ENCODE measurements at regions not wholly inside any gene's neighbourhood (a gene's known extent, or its start where the extent isn't known, plus 50 kb on each side); places are given as distances from the start of the nearest gene placed in this dataset.

DNA sequence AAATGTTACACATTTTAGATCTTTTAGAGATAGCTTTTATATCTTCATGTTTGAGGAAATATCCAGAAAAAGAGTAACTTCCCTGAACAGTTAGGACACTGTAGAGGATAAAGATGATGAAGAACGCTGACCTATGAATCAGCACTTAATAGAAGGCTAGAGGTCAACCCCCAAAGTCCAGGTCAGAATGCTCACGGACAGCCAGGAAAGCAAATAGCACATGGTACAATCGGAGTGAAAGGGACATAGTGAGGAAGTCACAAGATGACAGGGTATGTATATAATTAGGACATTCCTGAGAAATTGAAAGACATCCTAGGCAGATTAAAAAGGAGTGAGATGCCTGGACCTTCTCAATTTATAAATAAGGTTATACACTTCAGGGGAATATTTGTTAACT lies 55.1 kb upstream of the CNTNAP4 start:
- DNase-seq: no peak
- Mint-ChIP-seq H3K27me3 (ENCODE audit: unreplicated experiment) (no peaks in the 10 kb centered on the region), H3K4me1 (ENCODE audit: low read depth, unreplicated experiment) (no peaks in the 10 kb centered on the region), H3K36me3 (ENCODE audit: insufficient read depth, unreplicated experiment) (no peaks in the 10 kb centered on the region), H3K9me3 (ENCODE audit: low read depth, unreplicated experiment) (no peaks in the 10 kb centered on the region), H3K4me3 (ENCODE audit: low read depth, unreplicated experiment) (no peak overlapping the region), H3K27ac (ENCODE audit: unreplicated experiment) (no peak overlapping the region)
- no TSS peak for BruUV-seq (replicated peaks)
- intact Hi-C loops (cut with micrococcal nuclease; ENCODE audit: unreplicated experiment): no loop called here
- CTCF ChIA-PET: interaction anchor here (0.7 kb wide), 1 partner anchor 880 kb away, joined by 3 read pairs; no protein-coding TSS in a partner anchor
- TF ChIP-seq, protein P1, sequence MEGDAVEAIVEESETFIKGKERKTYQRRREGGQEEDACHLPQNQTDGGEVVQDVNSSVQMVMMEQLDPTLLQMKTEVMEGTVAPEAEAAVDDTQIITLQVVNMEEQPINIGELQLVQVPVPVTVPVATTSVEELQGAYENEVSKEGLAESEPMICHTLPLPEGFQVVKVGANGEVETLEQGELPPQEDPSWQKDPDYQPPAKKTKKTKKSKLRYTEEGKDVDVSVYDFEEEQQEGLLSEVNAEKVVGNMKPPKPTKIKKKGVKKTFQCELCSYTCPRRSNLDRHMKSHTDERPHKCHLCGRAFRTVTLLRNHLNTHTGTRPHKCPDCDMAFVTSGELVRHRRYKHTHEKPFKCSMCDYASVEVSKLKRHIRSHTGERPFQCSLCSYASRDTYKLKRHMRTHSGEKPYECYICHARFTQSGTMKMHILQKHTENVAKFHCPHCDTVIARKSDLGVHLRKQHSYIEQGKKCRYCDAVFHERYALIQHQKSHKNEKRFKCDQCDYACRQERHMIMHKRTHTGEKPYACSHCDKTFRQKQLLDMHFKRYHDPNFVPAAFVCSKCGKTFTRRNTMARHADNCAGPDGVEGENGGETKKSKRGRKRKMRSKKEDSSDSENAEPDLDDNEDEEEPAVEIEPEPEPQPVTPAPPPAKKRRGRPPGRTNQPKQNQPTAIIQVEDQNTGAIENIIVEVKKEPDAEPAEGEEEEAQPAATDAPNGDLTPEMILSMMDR (IDR thresholded peaks at IDR 0.05; ENCODE audit: unreplicated experiment): no peak

DNA sequence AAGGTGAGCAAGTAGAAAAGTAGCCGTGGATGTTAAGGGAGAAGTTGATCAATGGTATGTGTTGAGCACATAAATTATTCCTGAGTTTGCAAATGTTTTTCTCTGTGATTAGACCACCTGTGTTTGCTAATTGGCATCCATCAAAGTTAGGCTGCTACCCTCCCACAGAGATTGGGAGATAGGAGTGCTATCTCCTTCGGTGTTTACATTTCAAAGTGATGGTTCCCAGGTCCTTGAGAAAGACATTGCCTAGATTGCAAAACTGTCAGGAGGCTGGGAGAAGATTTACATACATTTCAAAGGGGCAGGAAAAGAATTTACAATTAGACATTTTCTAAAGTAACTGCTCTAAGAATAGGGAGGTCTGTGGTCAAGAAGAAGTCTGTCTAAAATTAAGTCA lies 54.3 kb upstream of the CNTNAP4 start:
- BruUV-seq (replicated peaks): no TSS peak
- intact Hi-C loops (cut with micrococcal nuclease; ENCODE audit: unreplicated experiment): no loop called here
- Mint-ChIP-seq H3K27me3 (ENCODE audit: unreplicated experiment) (no peaks in the 10 kb centered on the region), H3K9me3 (ENCODE audit: low read depth, unreplicated experiment) (no peaks in the 10 kb centered on the region), H3K4me1 (ENCODE audit: low read depth, unreplicated experiment) (no peaks in the 10 kb centered on the region), H3K4me3 (ENCODE audit: low read depth, unreplicated experiment) (no peak overlapping the region), H3K27ac (ENCODE audit: unreplicated experiment) (no peak overlapping the region), H3K36me3 (ENCODE audit: insufficient read depth, unreplicated experiment) (no peaks in the 10 kb centered on the region)
- TF ChIP-seq, protein P1 (IDR thresholded peaks at IDR 0.05; ENCODE audit: unreplicated experiment): no peak
- no peak for DNase-seq
- CTCF ChIA-PET: no interaction called here

DNA sequence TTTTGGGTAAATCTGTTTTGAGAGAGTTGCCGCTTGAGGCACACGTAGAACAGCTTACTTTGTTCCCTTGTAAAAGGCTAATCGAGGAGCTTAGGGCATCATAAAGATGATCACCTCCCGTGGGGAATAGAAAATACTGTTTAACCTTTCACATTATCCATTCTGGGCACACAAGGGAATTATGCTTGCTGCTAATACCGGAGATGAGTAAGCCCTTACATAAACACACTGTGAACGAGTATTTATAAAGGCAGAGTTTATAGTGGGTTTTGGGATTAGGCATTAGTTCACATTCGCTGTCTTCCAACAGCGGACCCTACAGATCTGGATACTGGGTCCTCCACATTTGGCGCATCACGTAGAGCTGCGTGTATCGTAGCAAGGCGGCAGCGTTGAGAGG lies 51.2 kb upstream of the CNTNAP4 start:
- no TSS peak for BruUV-seq (replicated peaks)
- no peak overlapping the region for H3K27ac Mint-ChIP-seq (ENCODE audit: unreplicated experiment)
- TF ChIP-seq, protein P1 (IDR thresholded peaks at IDR 0.05; ENCODE audit: unreplicated experiment): no peak
- DNase-seq: no peak
- CTCF ChIA-PET: no interaction called here
- H3K9me3 Mint-ChIP-seq (ENCODE audit: low read depth, unreplicated experiment): peaks cover 7% of the 10 kb centered on the region
- H3K4me3 Mint-ChIP-seq (ENCODE audit: low read depth, unreplicated experiment): no peak overlapping the region
- no peaks in the 10 kb centered on the region for H3K4me1 Mint-ChIP-seq (ENCODE audit: low read depth, unreplicated experiment)
- no peaks in the 10 kb centered on the region for H3K27me3 Mint-ChIP-seq (ENCODE audit: unreplicated experiment)
- intact Hi-C loops (cut with micrococcal nuclease; ENCODE audit: unreplicated experiment): no loop called here
- H3K36me3 Mint-ChIP-seq (ENCODE audit: insufficient read depth, unreplicated experiment): no peaks in the 10 kb centered on the region

DNA sequence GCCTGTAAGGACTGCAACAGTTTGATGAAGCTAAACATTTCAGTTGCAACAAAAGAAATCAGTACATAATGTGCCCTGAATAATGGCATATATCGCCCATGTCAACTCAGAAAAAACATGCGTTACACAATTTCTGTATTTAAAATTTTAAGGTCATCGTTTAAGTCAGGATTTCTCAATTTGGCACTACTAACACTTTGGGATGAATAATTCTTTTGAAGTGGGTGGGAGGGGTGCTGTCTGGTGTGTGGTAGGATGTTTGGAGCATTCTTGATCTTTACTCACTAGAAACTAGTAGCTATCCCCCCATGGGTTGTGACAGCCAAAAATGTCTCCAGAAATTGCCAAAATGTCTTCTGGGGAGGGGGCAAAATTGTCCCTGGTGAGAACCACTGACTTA lies 50.7 kb upstream of the CNTNAP4 start:
- Mint-ChIP-seq H3K9me3 (ENCODE audit: low read depth, unreplicated experiment) (peaks cover 7% of the 10 kb centered on the region), H3K4me3 (ENCODE audit: low read depth, unreplicated experiment) (no peak overlapping the region), H3K4me1 (ENCODE audit: low read depth, unreplicated experiment) (no peaks in the 10 kb centered on the region), H3K36me3 (ENCODE audit: insufficient read depth, unreplicated experiment) (no peaks in the 10 kb centered on the region), H3K27ac (ENCODE audit: unreplicated experiment) (no peak overlapping the region), H3K27me3 (ENCODE audit: unreplicated experiment) (no peaks in the 10 kb centered on the region)
- no TSS peak for BruUV-seq (replicated peaks)
- CTCF ChIA-PET: no interaction called here
- intact Hi-C loops (cut with micrococcal nuclease; ENCODE audit: unreplicated experiment): no loop called here
- TF ChIP-seq, protein P1 (IDR thresholded peaks at IDR 0.05; ENCODE audit: unreplicated experiment): no peak
- DNase-seq: no peak

Data from Calu3 (cell line).